ENCODE measurements at regions not wholly inside any gene's neighbourhood (a gene's known extent, or its start where the extent isn't known, plus 50 kb on each side); places are given as distances from the start of the nearest gene placed in this dataset.

- TF ChIP-seq, protein P1, sequence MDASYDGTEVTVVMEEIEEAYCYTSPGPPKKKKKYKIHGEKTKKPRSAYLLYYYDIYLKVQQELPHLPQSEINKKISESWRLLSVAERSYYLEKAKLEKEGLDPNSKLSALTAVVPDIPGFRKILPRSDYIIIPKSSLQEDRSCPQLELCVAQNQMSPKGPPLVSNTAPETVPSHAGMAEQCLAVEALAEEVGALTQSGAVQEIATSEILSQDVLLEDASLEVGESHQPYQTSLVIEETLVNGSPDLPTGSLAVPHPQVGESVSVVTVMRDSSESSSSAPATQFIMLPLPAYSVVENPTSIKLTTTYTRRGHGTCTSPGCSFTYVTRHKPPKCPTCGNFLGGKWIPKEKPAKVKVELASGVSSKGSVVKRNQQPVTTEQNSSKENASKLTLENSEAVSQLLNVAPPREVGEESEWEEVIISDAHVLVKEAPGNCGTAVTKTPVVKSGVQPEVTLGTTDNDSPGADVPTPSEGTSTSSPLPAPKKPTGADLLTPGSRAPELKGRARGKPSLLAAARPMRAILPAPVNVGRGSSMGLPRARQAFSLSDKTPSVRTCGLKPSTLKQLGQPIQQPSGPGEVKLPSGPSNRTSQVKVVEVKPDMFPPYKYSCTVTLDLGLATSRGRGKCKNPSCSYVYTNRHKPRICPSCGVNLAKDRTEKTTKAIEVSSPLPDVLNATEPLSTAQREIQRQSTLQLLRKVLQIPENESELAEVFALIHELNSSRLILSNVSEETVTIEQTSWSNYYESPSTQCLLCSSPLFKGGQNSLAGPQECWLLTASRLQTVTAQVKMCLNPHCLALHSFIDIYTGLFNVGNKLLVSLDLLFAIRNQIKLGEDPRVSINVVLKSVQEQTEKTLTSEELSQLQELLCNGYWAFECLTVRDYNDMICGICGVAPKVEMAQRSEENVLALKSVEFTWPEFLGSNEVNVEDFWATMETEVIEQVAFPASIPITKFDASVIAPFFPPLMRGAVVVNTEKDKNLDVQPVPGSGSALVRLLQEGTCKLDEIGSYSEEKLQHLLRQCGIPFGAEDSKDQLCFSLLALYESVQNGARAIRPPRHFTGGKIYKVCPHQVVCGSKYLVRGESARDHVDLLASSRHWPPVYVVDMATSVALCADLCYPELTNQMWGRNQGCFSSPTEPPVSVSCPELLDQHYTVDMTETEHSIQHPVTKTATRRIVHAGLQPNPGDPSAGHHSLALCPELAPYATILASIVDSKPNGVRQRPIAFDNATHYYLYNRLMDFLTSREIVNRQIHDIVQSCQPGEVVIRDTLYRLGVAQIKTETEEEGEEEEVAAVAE (CRISPR knock-in tag; IDR thresholded peaks at IDR 0.05; ENCODE audit: borderline replicate concordance): no peak
- no peak for TF ChIP-seq ZNF619 (CRISPR knock-in tag; IDR thresholded peaks at IDR 0.05)
- no peak for TF ChIP-seq KLF13 (CRISPR knock-in tag; IDR thresholded peaks at IDR 0.05)
- TF ChIP-seq MLLT10 (CRISPR knock-in tag; IDR thresholded peaks at IDR 0.05): no peak
- TF ChIP-seq CREB3 (CRISPR knock-in tag; IDR thresholded peaks at IDR 0.05): no peak
- no peak for TF ChIP-seq TFDP2 (CRISPR knock-in tag; IDR thresholded peaks at IDR 0.05)
- TF ChIP-seq, protein P2, sequence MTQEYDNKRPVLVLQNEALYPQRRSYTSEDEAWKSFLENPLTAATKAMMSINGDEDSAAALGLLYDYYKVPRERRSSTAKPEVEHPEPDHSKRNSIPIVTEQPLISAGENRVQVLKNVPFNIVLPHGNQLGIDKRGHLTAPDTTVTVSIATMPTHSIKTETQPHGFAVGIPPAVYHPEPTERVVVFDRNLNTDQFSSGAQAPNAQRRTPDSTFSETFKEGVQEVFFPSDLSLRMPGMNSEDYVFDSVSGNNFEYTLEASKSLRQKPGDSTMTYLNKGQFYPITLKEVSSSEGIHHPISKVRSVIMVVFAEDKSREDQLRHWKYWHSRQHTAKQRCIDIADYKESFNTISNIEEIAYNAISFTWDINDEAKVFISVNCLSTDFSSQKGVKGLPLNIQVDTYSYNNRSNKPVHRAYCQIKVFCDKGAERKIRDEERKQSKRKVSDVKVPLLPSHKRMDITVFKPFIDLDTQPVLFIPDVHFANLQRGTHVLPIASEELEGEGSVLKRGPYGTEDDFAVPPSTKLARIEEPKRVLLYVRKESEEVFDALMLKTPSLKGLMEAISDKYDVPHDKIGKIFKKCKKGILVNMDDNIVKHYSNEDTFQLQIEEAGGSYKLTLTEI (CRISPR knock-in tag; conservative IDR thresholded peaks at IDR 0.05): no peak
- TF ChIP-seq ZNF292 (CRISPR knock-in tag; IDR thresholded peaks at IDR 0.05; ENCODE audit: borderline replicate concordance, low read depth): no peak
- no peak for TF ChIP-seq SOX6 (IDR thresholded peaks at IDR 0.05)
- TF ChIP-seq SOX6 (CRISPR knock-in tag; IDR thresholded peaks at IDR 0.05): no peak
- TF ChIP-seq SIN3B (IDR thresholded peaks at IDR 0.05; ENCODE audit: low read length): no peak
These were observed 1624.7 kb downstream of the PCDH9 start (continued) for GRCh38 chr13:65605396-65605795.
